ENCODE measurements at regions not wholly inside any gene's neighbourhood (a gene's known extent, or its start where the extent isn't known, plus 50 kb on each side); places are given as distances from the start of the nearest gene placed in this dataset.

DNA sequence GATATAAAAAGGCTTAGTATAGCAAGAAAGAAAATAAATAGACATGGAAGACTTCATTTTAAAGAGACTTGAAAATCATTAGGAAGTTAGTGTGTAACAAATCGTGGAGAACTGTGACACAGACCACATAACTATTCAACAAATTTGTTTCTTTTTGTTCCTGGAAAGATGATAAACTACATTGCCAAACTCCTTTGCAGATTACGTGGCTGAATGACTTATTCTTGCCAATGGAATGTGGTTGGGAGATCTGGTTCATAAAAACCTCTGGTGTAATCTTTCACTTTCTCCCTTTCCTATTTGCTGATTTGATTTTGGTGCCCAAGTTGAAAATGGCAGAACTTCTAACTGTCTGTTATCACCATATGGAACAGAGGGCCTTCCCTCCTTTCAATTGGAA, 328.9 kb upstream of the MEF2C start:
- no peak for DNase-seq (ENCODE audit: low spot score)
- H3K36me3 ChIP-seq (replicated peaks; ENCODE audit: insufficient read depth, low read depth) = no peaks in the 10 kb centered on the region
- TF ChIP-seq EZH2phosphoT487 (IDR thresholded peaks at IDR 0.05; ENCODE audit: low read depth, severe bottlenecking, unreplicated experiment) (no peak), CTCF (IDR thresholded peaks at IDR 0.05; ENCODE audit: poor library complexity) (no peak), EZH2 (IDR thresholded peaks at IDR 0.05; ENCODE audit: borderline replicate concordance) (no peak)
- WGBS (ENCODE audit: low lambda C conversion rate, missing lambda C conversion rate) = 55% methylated on average over 2 of the region's 2 CpGs
- no peaks in the 10 kb centered on the region for H3K27me3 ChIP-seq
- no peaks in the 10 kb centered on the region for H3K9me3 ChIP-seq (ENCODE audit: low read depth)
- H3K27ac ChIP-seq = no peak overlapping the region
- no peaks in the 10 kb centered on the region for H3K9me2 ChIP-seq (replicated peaks; ENCODE audit: insufficient read depth)
- no peaks in the 10 kb centered on the region for H4K20me1 ChIP-seq (ENCODE audit: insufficient read depth, poor library complexity, severe bottlenecking)
- H3K79me2 ChIP-seq = no peaks in the 10 kb centered on the region
- no peak overlapping the region for H2AFZ ChIP-seq
- H3K4me1 ChIP-seq (ENCODE audit: insufficient read depth) = no peaks in the 10 kb centered on the region
- no peak overlapping the region for H3K4me3 ChIP-seq
- no peak overlapping the region for H3K4me2 ChIP-seq

DNA sequence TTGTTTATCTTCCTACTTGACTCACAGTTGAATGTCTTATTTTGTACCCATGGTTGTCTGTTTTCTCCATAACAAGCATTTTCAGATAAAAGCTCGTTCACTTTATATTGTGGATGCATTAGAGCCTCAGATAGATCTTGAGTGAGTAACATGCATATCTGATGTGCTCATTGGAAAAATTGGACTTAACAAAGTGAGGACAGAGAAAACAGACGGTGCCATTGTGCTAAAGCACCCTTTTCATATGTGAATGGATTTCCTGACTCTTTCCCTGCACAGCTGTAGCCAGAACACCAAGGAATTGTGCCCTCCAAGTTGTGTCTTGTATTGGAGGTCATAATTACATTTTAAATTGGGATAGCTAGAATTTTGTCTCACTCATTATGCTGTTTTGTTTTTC, 325.8 kb upstream of the MEF2C start:
- TF ChIP-seq EZH2phosphoT487 (IDR thresholded peaks at IDR 0.05; ENCODE audit: low read depth, severe bottlenecking, unreplicated experiment) = no peak
- H3K79me2 ChIP-seq = no peaks in the 10 kb centered on the region
- no peaks in the 10 kb centered on the region for H3K4me1 ChIP-seq (ENCODE audit: insufficient read depth)
- DNase-seq (ENCODE audit: low spot score) = no peak
- no peak overlapping the region for H2AFZ ChIP-seq
- H3K9me3 ChIP-seq (ENCODE audit: low read depth) = no peaks in the 10 kb centered on the region
- H3K36me3 ChIP-seq (replicated peaks; ENCODE audit: insufficient read depth, low read depth) = no peaks in the 10 kb centered on the region
- H3K9me2 ChIP-seq (replicated peaks; ENCODE audit: insufficient read depth) = no peaks in the 10 kb centered on the region
- H3K27me3 ChIP-seq = no peaks in the 10 kb centered on the region
- no peak overlapping the region for H3K27ac ChIP-seq
- no peak overlapping the region for H3K4me2 ChIP-seq
- no peaks in the 10 kb centered on the region for H4K20me1 ChIP-seq (ENCODE audit: insufficient read depth, poor library complexity, severe bottlenecking)
- H3K4me3 ChIP-seq = no peak overlapping the region
- WGBS (ENCODE audit: low lambda C conversion rate, missing lambda C conversion rate) = 81% methylated on average over 2 of the region's 2 CpGs

DNA sequence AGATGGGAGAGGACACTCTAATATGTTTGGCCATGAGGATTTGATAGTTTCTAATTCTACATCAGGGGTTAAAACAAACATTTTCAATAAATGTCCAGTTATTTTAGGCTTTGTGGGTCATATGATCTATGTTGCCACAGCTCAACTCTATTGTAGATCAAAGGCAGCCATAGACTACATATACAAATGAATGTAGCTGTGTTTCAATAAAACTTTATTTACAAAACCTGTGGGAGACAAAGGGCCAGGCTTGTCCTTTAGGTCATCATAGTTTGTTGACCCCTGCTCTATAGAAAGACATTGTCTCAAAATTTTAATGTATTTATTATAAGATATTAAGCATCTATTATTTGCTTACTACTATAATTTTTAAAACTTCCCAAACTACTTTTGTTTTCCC, 325.4 kb upstream of the MEF2C start:
- no peak for DNase-seq (ENCODE audit: low spot score)
- H3K9me2 ChIP-seq (replicated peaks; ENCODE audit: insufficient read depth) = no peaks in the 10 kb centered on the region
- H2AFZ ChIP-seq = no peak overlapping the region
- H3K27me3 ChIP-seq = no peaks in the 10 kb centered on the region
- no peaks in the 10 kb centered on the region for H3K79me2 ChIP-seq
- H3K27ac ChIP-seq = no peak overlapping the region
- H3K9me3 ChIP-seq (ENCODE audit: low read depth) = no peaks in the 10 kb centered on the region
- H3K4me1 ChIP-seq (ENCODE audit: insufficient read depth) = no peaks in the 10 kb centered on the region
- H3K4me2 ChIP-seq = no peak overlapping the region
- no peaks in the 10 kb centered on the region for H3K36me3 ChIP-seq (replicated peaks; ENCODE audit: insufficient read depth, low read depth)
- H3K4me3 ChIP-seq = no peak overlapping the region
- no peak for TF ChIP-seq CTCF (IDR thresholded peaks at IDR 0.05; ENCODE audit: poor library complexity)
- no peak for TF ChIP-seq EZH2 (IDR thresholded peaks at IDR 0.05; ENCODE audit: borderline replicate concordance)
- TF ChIP-seq EZH2phosphoT487 (IDR thresholded peaks at IDR 0.05; ENCODE audit: low read depth, severe bottlenecking, unreplicated experiment) = no peak
- H4K20me1 ChIP-seq (ENCODE audit: insufficient read depth, poor library complexity, severe bottlenecking) = no peaks in the 10 kb centered on the region

DNA sequence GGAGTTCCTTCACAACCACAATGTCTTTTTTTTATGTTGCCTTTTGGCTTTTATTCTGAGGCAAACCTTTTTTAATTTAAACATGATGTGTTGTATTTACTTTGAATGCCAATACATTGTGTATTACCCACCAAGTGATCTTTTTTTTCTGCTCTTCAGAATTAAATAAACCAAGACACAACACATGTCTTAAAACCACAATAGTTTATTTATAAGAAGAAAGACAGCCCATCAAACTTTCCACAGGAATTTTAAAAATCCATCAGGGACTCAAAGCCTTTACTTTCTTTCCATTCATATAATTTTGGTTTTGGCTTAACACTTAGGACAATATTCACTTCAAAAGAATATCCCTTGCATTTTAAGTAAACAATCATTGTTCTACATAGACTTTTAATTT, 321.8 kb upstream of the MEF2C start:
- H3K36me3 ChIP-seq (replicated peaks; ENCODE audit: insufficient read depth, low read depth) = no peaks in the 10 kb centered on the region
- H3K4me2 ChIP-seq = no peak overlapping the region
- no peaks in the 10 kb centered on the region for H3K79me2 ChIP-seq
- no peak for DNase-seq (ENCODE audit: low spot score)
- H3K9me2 ChIP-seq (replicated peaks; ENCODE audit: insufficient read depth) = no peaks in the 10 kb centered on the region
- no peaks in the 10 kb centered on the region for H3K27me3 ChIP-seq
- H3K27ac ChIP-seq = no peak overlapping the region
- H3K4me1 ChIP-seq (ENCODE audit: insufficient read depth) = no peaks in the 10 kb centered on the region
- no peak overlapping the region for H3K4me3 ChIP-seq
- H2AFZ ChIP-seq = no peak overlapping the region
- TF ChIP-seq CTCF (IDR thresholded peaks at IDR 0.05; ENCODE audit: poor library complexity) (no peak), EZH2phosphoT487 (IDR thresholded peaks at IDR 0.05; ENCODE audit: low read depth, severe bottlenecking, unreplicated experiment) (no peak), EZH2 (IDR thresholded peaks at IDR 0.05; ENCODE audit: borderline replicate concordance) (no peak)
- no peaks in the 10 kb centered on the region for H3K9me3 ChIP-seq (ENCODE audit: low read depth)
- H4K20me1 ChIP-seq (ENCODE audit: insufficient read depth, poor library complexity, severe bottlenecking) = no peaks in the 10 kb centered on the region
